Activated CD4-positive, CD25-positive, alpha-beta regulatory T cell treated with anti-CD3 and anti-CD28 coated beads, Interleukin-2, amount 50 U/mL, for 24 hours (primary cell): ENCODE measurements at regions not wholly inside any gene's neighbourhood (a gene's known extent, or its start where the extent isn't known, plus 50 kb on each side); places are given as distances from the start of the nearest gene placed in this dataset.
"Not testable (repeated sequence)": the region's sequence is repeated elsewhere in the genome, so short reads cannot be mapped to it uniquely, and the experiment has no call there.

Experiments
- ATAC-seq, 2 donors: fragments of 150-1000 bp; cut with Tn5 transposase; one replicate each; pipeline ENCODE4 v1.10.0; 2021; ENCODE audit warnings: mild to moderate bottlenecking in 1 of 2, moderate library complexity in 1 of 2

DNA sequence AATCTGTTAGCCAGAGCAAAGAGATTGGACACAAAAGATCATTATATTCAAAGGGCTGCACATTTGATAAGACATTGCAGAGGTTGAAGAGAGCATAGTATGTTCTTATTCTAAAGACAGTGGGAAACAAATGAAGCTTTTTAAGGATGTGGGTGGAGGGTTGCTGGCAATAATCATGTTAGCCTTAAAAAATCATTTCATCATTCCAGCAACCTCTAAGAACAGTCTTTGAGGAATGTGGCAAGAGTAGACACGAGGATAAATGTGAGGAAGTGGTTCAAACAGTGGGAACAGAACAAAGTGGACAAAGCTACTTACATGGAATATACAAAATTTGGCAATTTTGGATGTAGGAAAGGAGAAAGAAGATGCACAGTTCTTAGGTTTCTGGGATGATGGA lies 167.3 kb upstream of the SPRY1 start:
- ATAC-seq, result no peak

DNA sequence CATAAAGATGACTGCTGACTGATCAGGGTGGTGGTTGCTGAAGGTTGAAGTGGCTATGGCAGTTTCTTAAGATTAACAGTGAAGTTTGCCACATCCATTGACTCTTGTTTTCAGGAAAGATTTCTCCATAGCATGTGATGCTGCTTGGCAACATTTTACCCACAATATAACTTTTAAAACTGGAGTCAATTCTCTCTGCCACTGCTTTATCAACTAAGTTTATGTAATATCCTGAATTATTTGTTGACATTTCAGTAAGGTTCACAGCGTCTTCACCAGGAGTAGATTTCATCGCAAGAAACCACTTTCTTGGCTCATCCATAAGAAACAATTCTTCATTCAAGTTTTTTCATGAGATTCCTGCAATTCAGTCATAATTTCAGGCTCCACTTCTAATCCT lies 166.5 kb upstream of the SPRY1 start:
- no peak for ATAC-seq

DNA sequence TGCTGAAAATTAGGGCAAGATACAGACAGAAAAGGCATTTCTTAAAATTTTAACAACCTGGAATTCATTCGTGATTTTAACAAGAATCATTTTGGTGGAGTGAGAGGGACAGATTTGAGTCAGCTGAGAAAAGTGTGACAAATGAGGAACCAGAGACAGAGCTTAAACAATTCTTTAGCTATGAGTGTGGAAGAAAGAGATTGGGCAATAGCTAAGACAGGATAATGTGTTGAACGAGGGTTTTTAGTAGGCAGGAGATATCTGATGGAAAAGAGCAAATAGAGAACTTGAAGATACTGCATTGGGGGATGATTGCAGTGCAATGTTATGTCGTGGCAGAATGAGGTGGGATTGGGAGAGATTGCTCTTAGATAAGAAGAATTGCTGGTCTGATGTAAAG lies 164.2 kb upstream of the SPRY1 start:
- no peak for ATAC-seq

DNA sequence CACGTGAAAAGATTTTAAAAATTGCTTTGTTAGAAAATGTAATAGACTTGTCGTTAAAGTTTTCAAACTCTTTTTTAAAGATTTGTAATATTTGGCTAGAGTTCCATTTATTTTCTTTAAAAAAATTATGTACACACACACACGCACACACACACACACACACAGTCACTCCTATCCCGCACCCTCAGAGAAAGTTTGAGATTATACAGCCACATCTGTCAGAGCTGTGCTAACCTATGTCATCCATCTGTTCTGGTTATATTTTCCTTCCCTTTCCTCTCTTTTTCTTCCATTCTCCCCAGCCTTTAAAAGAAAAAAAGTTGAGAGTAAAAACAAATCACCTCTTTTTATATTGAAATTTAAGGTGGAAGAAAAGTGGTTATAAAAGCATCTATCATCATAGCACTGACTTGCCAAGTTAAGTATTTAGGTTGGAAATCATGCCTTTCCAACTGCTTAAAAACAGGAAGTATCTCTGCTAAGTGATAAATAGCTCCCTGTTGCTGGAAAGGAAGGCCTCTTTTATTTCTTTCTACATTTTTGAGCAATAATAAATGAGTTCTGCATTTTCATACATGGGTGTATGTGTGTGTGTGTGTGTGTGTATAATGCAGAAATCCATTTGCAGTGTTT lies 163.3 kb upstream of the SPRY1 start:
- ATAC-seq, result no peak

DNA sequence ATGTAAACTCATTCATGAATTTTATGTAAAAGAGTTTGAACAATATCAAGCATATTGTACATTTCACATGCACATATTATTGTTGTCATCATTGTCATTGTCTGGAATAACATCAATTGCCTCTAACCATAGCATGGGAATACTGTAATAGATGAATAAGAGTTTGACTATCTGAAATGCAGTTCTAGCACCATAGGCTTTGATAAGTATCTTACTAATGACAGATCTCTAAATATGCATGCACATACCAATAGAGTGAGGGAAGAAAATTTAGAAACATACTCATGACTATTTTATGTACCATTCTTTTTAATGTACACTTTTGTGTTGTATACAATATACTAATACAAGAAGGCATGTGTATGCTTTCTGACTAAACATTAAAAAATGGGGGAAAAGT lies 161.6 kb upstream of the SPRY1 start:
- no peak for ATAC-seq

DNA sequence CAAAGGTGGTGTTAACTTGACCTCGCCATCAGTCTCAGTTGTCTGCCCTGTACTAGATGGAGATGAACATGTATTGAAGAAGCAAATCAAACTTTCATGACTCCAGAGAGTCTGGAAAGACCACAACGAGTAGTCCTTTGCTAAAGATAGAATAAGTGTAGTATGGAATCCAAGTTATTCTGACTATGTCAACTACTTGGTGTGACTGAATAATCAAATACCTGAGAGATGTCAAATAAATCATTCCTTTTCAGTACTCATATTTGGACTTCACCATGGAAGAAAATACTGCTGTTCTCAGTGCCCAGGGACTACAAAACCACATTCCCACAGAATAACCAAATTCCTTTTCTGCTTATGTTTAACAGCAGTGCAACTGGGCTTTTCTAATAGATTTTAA lies 161.2 kb upstream of the SPRY1 start:
- no peak for ATAC-seq

DNA sequence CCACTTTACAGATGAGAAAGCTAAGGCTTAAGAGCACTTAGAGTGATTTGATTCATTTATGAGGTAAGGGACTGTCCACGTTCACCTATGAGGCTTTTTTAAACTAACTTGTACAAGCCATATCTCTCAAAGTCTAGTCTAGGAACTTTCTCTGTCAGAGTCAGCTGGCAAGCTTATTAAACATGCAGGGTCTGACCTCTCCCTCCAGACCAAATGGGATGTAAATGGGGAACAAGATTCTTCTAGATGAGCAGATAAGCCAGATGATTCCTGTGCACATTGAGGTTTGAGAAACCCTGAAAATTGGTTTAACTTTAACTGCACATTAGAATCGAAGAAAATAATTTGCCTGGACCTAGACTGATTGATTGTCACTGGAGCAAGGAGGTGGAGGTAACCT lies 160.0 kb upstream of the SPRY1 start:
- ATAC-seq, result no peak

DNA sequence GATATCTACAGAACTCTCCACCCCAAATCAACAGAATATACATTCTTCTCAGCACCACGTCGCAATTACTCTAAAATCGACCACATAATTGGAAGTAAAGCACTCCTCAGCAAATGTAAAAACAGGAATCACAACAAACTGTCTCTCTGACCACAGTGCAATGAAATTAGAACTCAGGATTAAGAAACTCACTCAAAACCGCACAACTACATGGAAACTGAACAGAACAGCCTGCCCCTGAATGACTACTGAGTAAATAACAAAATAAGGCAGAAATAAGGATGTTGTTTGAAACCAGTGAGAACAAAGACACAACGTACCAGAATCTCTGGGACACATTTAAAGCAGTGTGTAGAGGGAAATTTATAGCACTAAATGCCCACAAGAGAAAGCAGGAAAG lies 156.3 kb upstream of the SPRY1 start:
- ATAC-seq, result not testable (repeated sequence)

DNA sequence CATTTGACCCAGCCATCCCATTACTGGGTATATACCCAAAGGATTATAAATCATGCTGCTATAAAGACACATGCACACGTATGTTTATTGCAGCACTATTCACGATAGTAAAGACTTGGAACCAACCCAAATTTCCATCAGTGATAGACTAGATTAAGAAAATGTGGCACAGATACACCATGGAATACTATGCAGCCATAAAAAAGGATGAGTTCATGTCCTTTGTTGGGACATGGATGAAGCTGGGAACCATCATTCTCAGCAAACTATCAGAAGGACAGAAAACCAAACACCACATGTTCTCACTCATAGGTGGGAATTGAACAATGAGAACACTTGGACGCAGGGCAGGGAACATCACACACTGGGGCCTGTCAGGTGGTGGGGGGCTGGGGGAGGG lies 153.4 kb upstream of the SPRY1 start:
- not testable (repeated sequence) for ATAC-seq

DNA sequence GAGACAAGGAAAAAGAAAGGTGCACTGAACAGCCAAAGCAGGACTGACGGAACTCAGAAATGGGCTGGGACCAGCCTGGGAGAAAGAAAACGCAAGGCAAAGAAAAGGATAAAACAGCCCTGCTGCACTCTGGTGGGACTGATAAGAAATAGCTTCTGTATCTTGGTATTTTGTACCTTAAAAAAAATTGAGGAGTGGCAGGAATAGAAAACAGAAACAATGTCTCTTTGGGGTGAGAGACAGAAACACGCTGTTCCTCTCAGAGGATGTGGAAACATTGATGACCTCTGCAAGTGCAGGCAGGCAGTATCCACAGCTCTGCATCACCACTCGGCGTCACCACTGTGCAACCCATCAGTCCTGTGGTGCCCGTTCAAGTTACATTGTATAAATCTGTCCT lies 152.5 kb upstream of the SPRY1 start:
- no peak for ATAC-seq

DNA sequence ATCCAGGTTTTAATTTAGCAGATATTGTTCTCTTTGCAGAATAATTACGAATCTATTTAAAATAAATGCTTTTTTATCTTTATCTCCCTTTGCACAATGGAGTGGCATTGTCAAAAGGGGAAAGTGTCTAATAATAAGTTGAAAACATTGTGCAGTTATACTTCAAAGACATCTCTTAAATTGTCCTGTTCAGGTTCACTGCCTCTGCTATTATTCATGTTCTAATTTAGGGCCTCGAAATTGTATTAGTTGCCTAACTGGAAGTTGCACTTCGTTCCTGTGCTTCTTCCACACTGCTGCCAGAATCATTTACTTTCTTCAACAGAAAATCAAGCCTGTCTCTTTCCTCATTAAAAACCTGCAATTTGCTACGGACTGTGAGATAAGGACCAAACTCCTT lies 150.5 kb upstream of the SPRY1 start:
- ATAC-seq, result no peak

DNA sequence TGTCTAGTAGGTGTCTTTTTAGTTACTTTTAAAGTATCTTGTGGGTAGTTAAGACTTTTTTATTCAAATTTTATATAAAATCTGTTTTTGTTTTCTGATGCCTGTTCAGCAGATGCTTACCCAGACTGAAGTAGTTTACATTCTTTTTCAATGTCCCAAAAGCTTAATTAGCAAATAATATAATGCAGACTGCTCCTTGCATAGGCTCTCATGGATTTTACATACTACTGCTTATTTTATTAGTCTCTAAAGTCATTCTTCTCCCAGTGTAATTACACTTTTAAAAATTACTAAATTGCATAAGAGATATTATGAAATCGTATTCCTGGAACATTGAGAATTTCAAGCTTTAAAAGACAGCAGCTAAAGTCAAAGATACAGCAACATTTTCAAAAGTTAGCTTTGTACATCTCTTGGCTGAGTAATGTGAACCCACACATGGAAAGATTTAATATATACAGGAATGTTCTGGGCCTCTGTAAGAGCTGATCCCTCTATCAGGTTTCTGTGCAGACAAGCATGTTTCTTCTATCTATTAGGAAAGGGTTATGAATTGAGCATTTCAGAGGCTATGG lies 148.4 kb upstream of the SPRY1 start:
- no peak for ATAC-seq

DNA sequence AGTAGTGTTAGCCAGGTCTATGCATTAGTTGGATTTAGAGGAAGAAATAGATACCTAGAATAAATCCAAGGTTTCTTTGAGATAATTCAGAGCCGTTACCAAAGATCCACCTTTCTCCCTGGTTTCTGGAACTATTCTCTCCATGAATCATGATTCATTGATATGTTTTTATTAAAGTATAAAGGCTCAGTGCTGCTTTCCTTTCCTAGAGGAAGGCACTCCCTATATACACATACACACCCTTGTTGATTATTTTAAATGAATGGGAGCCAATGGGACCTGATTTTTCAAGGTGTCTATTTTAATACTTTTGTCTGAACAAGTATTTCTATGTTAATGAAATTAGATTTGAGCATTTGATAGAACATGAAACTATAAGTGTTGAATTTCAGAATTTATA lies 146.8 kb upstream of the SPRY1 start:
- ATAC-seq, result no peak

DNA sequence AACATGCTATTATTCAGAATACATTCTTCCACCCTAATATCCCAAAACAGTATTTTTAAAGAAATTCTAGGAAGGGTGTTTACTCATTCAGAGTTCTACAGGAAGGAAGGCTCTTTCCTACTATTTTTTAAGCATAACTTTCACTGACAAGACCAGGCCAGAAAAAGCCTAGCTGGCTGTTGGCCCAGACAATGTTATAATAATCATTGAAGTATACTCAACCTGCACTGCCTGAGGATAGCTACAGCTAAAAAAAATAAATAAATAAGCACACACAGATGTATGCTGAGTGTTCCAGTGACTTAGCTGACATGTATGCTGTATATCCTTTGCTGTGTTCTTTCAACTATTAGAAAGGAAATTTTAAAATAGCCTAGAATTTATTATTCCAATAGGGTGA lies 145.8 kb upstream of the SPRY1 start:
- no peak for ATAC-seq

DNA sequence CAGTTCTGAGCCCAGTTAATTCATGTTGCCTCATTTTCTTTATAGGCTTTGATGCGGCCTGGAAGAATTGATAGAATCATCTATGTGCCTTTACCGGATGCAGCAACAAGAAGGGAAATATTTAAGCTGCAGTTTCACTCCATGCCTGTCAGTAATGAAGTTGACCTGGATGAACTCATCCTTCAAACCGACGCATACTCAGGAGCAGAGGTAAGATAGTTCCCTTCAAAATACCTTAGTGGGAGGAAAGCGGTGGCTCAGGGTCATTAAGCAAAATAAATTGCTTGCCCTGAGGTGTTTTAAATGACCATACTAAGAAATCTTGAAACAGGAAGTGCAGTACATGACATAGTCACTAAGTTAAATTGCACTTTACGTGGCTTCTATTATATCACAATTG lies 140.6 kb upstream of the SPRY1 start:
- ATAC-seq, result no peak

DNA sequence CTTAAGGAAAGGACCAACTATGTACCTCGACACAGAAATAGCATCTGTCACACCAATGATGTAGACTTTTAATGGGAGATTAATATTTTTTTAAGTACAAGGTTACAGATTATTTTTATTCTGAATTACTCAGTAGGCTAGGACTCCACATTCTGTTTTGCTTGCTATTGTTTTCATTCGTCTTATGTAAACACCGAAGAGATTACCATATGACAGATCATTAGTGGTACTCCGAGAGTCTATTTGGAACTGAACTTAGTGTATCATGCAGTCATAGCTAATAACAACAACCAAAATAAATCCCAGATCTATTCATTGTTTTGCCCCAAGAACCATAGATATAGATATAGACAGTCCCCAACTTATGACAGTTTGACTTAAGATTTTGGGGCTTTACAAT lies 139.7 kb upstream of the SPRY1 start:
- ATAC-seq, result no peak

DNA sequence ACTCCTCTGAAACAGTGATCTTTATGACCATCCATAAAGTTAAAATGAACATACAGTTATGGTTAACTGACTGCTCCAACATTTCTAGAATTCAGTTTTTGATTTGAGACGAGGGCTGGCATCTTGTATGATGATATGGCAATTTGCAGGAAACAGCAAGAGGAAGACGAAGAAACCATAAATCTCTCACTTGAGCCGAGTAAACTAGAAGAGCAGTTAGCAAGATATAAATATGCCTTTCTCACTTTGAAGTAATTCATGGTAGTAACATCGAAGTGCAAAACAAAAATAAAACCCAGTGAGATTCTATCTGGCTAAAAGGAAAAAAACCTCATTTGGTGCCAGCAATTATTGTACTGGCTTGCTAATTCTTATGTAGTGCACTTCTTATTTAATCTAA lies 139.0 kb upstream of the SPRY1 start:
- no peak for ATAC-seq

DNA sequence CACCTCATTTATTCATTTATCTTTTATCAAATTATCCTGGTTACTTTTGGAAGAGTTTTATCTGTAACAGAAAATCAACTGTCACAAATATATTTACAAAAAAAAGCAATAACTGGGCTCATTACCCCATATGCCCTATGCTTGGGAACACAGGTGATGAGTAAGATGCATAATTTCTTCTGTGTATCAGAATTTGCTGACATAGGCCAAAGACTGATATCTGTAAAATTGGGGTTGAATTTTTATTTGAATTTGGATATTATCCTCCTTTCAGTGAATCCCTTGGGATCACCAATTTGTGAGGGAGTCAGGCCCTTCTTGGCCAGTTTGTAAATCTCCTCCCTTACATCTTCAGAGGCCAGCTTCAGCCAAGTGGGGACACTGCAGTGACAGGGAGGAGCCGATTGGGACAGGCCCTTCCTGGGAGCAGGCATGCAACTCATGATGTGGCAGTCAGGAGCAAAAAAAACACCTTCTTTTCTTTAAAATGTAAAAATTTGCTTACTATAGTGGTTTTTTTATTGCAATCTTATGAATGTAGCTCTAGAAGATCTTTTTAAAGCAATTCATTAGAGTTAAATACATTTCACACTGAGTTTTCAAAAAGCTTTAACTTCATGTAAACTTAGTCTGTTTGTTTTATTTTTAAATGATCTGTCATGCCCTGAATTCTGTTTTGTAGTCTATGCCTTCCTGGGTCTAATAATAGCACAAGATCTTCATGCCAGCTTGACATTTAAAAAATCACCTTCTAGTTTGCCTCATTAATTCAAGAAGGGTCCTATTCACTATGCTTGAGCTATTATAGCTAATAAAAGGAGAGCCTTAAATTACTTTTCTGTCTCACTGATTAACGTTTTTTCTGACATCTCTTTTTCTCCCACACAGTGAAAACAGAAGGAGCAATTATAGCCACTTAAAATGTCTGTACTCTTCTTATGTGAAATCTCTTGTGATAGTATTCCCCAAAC lies 136.6 kb upstream of the SPRY1 start:
- ATAC-seq, result no peak

DNA sequence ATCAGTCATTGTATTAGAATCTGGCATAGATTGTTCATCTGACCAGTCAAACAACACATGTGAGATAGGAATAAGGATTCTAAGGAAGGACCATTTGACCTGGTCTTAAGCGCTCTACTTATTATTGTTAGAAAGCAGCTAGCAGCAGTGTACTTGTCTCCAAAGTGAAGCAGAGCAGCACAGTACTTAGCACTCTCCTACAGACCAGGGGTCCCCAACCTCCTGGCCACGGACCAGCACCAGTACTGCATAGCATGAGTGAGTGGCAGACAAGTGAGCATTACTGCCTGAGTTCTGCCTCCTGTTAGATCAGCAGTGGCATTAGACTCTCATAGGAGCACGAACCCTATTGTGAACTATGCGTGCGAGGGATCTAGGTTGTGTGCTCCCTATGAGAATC lies 135.9 kb upstream of the SPRY1 start:
- ATAC-seq, result no peak

DNA sequence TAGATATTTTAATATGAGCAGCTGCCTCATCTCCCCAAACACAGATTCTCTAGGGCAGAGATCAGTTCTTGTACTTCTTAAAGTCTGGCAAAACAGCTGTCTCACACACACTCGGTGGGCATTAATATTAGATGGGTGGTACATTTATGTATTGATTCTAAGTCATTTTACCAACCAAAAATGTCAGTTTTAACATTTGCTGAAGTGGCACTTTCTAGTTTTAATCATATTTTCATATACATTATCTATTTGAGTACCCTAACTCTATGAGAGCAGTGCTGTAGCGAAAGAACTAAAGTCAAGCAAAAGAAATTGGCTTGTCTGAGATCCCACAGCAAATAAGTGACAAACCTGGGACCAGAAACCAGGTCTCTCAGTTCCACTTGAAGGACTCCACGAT lies 134.5 kb upstream of the SPRY1 start:
- no peak for ATAC-seq

DNA sequence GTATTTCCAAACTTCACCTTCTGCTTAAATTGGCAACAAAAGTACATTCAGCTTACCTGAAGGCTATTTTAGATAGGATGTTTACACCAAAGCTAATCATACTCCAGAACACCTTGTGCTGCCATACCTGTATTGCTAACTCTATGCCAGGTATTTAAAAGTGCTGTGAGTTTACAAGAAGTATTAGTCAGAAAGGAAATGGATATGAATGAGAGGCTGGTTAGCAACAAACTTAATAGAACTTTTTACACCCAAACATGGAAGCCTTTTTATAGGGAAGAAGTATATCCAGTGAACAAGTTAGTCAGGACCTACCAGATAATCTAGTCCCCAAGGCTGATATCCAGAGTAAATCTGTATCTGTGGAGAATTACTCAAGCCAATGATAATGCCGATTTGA lies 131.2 kb upstream of the SPRY1 start:
- no peak for ATAC-seq

DNA sequence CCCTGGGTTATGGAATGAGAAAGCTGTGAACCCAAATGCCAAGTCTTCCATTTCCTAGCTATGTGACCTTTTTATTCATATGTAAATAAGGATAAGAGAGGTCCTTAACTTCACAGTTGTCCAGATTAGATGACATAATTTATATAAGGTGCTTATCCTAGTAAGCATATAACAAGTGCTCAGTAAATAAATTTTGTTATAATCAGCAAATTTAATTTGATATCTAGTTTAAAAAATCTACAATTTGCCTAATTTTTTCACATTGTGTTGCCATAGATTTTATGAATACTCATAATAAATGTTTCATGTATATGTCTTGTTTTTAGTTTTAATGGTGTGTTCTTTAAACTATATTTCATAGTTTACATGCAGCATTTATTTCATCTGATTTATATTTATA lies 130.4 kb upstream of the SPRY1 start:
- ATAC-seq, result no peak

DNA sequence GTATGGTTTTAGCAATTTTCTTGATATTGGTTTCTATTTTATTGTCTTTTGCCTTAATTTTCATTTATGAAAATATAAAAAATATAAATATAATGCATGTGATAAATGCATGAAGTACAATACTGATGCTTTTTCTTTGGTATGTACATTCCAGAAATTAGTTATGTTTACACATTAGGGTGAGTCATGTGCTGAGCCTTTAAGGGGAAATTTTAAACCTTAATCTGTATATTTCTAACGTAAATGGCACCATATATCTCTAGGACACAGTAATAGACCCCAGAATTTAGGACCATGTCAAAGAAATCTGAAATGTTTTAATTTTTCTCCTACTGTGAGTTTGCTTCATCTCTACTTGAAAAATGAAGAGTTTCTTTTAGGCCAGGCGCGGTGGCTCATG lies 117.8 kb upstream of the SPRY1 start:
- no peak for ATAC-seq

DNA sequence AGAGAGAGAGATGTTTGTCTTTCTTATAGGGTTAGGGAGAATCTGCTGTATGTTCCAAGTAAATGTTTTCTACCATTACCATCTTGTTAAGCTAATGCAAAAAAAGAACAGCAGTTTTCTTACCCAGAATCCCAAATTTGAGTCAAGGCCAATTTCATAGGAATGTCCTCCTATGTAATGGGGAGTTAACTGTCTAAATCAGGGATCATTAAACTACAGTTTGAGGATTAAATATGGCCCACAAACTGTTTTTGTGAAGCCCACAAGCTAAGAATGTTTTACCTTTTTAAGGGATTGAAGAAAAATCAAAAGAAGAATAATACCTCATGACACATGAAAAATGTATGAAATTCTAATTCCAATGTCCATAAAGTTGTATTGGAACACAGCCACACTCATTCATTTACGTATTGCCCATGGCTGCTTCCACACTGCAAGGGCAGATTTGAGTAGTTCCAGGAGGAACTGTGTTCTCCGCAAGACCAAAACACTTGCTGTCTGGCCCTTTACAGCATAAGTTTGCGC lies 113.2 kb upstream of the SPRY1 start:
- ATAC-seq, result no peak
